Adrenal gland (tissue), 9 donors: ENCODE measurements at regions not wholly inside any gene's neighbourhood (a gene's known extent, or its start where the extent isn't known, plus 50 kb on each side); places are given as distances from the start of the nearest gene placed in this dataset.

Source experiments
- DNase-seq, 7 donors: peaks; one replicate each; pipeline ENCODE4 v3.0.0-alpha.2; 2019 to 2020
- H3K27ac ChIP-seq, 5 donors: fragments of 200-600 bp; sonication (generic) in 4 of 5; 1 replicate in 3 of 5; 2 replicates in 2 of 5; pipeline versions ENCODE4 v1.5.1 to v1.8.0; 2016 to 2020; ENCODE audit warnings: mild to moderate bottlenecking in 1 of 5
- H3K27me3 ChIP-seq: fragments of 200-600 bp; 2 replicates; pipeline ENCODE4 v1.8.0; 2021
- H3K36me3 ChIP-seq, 2 donors: fragments of 200-600 bp; replicated peaks in 1 of 2; 1 replicate in 1 of 2; 2 replicates in 1 of 2; pipeline versions ENCODE4 v1.5.1 to v1.8.0; 2018 to 2022
- H3K4me1 ChIP-seq, 2 donors: fragments of 200-600 bp; replicated peaks in 1 of 2; 1 replicate in 1 of 2; 2 replicates in 1 of 2; pipeline versions ENCODE4 v1.5.1 to v1.8.0; 2018 to 2021
- H3K4me3 ChIP-seq, 4 donors: fragments of 200-600 bp; sonication (generic) in 3 of 4; one replicate each; pipeline ENCODE4 v1.5.1; 2016 to 2018
- H3K9me3 ChIP-seq, 3 donors: fragments of 200-600 bp; sonication (generic) in 1 of 3; replicated peaks in 1 of 3; 1 replicate in 2 of 3; 2 replicates in 1 of 3; pipeline versions ENCODE4 v1.5.1 to v1.8.0; 2016 to 2021
- CTCF ChIP-seq, 6 experiments: fragments of 450-650 bp in 4 of 6; fragments of 200-600 bp in 2 of 6; sonication (generic) in 1 of 6; IDR thresholded peaks; 1 replicate in 5 of 6; 2 replicates in 1 of 6; pipeline versions ENCODE4 v1.5.1 to v1.8.0; 2016 to 2021; ENCODE audit warnings: antibody characterized with exemption in 6 of 6, mild to moderate bottlenecking in 2 of 6, moderate library complexity in 1 of 6
- POLR2A ChIP-seq, 2 donors: fragments of 450-650 bp; IDR thresholded peaks; one replicate each; pipeline ENCODE4 v1.6.1; 2017; ENCODE audit warnings: antibody characterized with exemption in 2 of 2, mild to moderate bottlenecking in 2 of 2, moderate library complexity in 1 of 2
- WGBS, 4 donors: extraction: QIAGEN DNeasy Blood & Tissue Kit in 2 of 4; methylation state at CpG; one replicate each; pipeline versions ENCODE4 v1.1.5 to v1.1.7; 2013 to 2017; 5-methylcytosine and 5-hydroxymethylcytosine counted together
- intact Hi-C, 2 donors: fragments of 100-400 bp; cut with DNase I; formaldehyde crosslinking; loops; one replicate each; pipeline versions ENCODE4 v1.14.1 to v1.15.0; 2022 to 2023
- donor health status: healthy with polysubstance abuse.
- donor health status: Bipolar disorder and iron deficiency.
- donor health status: DM: yes; HTN: yes; CAD: no.
- donor health status: DM: no; HTN: no; CAD: no.
- donor health status: DM: no; HTN: no; CAD: no.

GRCh38 chr4:177660223-177660622, 218.0 kb upstream of the AGA start:
- no peak for DNase-seq
- Histone ChIP-seq H3K9me3 (no peaks in the 10 kb centered on the region), H3K4me3 (no peak overlapping the region), H3K36me3 (no peaks in the 10 kb centered on the region), H3K27me3 (no peaks in the 10 kb centered on the region), H3K27ac (no peak overlapping the region), H3K4me1 (no peaks in the 10 kb centered on the region)
- intact Hi-C loops = no loop called here
- WGBS, 4 donors = 80 to 90% (median 84%) methylated on average over 1 of the region's 1 CpG
- TF ChIP-seq POLR2A (IDR thresholded peaks at IDR 0.05) (no peak), CTCF (IDR thresholded peaks at IDR 0.05) (no peak)

GRCh38 chr4:177667687-177668086, 225.4 kb upstream of the AGA start:
- H3K9me3 ChIP-seq = no peaks in the 10 kb centered on the region
- no peaks in the 10 kb centered on the region for H3K27me3 ChIP-seq
- DNase-seq = no peak
- TF ChIP-seq CTCF (IDR thresholded peaks at IDR 0.05) (peak in 1 of 6 experiments; percentile 19), POLR2A (IDR thresholded peaks at IDR 0.05) (no peak)
- H3K4me1 ChIP-seq = no peaks in the 10 kb centered on the region
- intact Hi-C loops = no loop called here
- no peak overlapping the region for H3K4me3 ChIP-seq
- 65 to 75% (median 68%) methylated on average over 5 of the region's 5 CpGs for WGBS, 4 donors
- no peaks in the 10 kb centered on the region for H3K36me3 ChIP-seq
- no peak overlapping the region for H3K27ac ChIP-seq

GRCh38 chr4:177671387-177671786, 229.2 kb upstream of the AGA start:
- TF ChIP-seq POLR2A (IDR thresholded peaks at IDR 0.05) (no peak), CTCF (IDR thresholded peaks at IDR 0.05) (no peak)
- no peak overlapping the region for H3K4me3 ChIP-seq
- H3K9me3 ChIP-seq = no peaks in the 10 kb centered on the region
- intact Hi-C loops = no loop called here
- no peak for DNase-seq
- H3K27me3 ChIP-seq = no peaks in the 10 kb centered on the region
- H3K4me1 ChIP-seq = no peaks in the 10 kb centered on the region
- H3K27ac ChIP-seq = no peak overlapping the region
- H3K36me3 ChIP-seq = no peaks in the 10 kb centered on the region
- WGBS, 4 donors = 92 to 98% (median 95%) methylated on average over 3 of the region's 3 CpGs

- WGBS, 4 donors = 70 to 91% (median 82%) methylated on average over 2 of the region's 2 CpGs
- no peak for DNase-seq
Observed at GRCh38 chr4:177671845-177672244, 229.6 kb upstream of the AGA start.

More at GRCh38 chr4:177671845-177672244, 229.6 kb upstream of the AGA start:
- Histone ChIP-seq H3K27ac (no peak overlapping the region), H3K9me3 (no peaks in the 10 kb centered on the region), H3K4me3 (peak overlapping the region in 1 of 4 donors; percentile 4), H3K27me3 (no peaks in the 10 kb centered on the region), H3K4me1 (no peaks in the 10 kb centered on the region), H3K36me3 (no peaks in the 10 kb centered on the region)
- intact Hi-C loops = no loop called here
- TF ChIP-seq POLR2A (IDR thresholded peaks at IDR 0.05) (no peak), CTCF (IDR thresholded peaks at IDR 0.05) (no peak)
